ENCODE measurements at regions not wholly inside any gene's neighbourhood (a gene's known extent, or its start where the extent isn't known, plus 50 kb on each side); places are given as distances from the start of the nearest gene placed in this dataset.

DNA sequence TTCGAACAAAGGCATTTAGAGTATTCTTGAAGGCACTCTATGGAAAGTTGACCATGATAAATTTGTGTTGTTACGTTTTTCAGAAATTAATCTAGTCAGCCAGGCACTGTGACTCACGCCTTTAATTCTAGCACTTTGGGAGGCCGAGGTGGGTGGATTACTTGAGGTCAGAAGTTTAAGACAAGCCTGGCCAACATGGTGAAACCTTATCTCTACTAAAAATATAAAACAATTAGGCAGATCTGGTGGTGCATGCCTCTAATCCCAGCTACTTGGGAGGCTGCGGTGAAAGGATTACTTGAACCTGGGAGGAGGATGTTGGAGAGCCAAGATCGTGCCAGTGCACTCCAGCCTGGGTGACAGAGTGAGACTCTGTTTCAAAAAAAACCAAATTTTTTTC is 130.6 kb upstream of the BRINP3 start:
- TF ChIP-seq POLR2AphosphoS5 (IDR thresholded peaks at IDR 0.05; ENCODE audit: low read depth, low read length), result no peak
- TF ChIP-seq, protein P1, sequence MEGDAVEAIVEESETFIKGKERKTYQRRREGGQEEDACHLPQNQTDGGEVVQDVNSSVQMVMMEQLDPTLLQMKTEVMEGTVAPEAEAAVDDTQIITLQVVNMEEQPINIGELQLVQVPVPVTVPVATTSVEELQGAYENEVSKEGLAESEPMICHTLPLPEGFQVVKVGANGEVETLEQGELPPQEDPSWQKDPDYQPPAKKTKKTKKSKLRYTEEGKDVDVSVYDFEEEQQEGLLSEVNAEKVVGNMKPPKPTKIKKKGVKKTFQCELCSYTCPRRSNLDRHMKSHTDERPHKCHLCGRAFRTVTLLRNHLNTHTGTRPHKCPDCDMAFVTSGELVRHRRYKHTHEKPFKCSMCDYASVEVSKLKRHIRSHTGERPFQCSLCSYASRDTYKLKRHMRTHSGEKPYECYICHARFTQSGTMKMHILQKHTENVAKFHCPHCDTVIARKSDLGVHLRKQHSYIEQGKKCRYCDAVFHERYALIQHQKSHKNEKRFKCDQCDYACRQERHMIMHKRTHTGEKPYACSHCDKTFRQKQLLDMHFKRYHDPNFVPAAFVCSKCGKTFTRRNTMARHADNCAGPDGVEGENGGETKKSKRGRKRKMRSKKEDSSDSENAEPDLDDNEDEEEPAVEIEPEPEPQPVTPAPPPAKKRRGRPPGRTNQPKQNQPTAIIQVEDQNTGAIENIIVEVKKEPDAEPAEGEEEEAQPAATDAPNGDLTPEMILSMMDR (IDR thresholded peaks at IDR 0.05), result no peak
- TF ChIP-seq, protein P2, sequence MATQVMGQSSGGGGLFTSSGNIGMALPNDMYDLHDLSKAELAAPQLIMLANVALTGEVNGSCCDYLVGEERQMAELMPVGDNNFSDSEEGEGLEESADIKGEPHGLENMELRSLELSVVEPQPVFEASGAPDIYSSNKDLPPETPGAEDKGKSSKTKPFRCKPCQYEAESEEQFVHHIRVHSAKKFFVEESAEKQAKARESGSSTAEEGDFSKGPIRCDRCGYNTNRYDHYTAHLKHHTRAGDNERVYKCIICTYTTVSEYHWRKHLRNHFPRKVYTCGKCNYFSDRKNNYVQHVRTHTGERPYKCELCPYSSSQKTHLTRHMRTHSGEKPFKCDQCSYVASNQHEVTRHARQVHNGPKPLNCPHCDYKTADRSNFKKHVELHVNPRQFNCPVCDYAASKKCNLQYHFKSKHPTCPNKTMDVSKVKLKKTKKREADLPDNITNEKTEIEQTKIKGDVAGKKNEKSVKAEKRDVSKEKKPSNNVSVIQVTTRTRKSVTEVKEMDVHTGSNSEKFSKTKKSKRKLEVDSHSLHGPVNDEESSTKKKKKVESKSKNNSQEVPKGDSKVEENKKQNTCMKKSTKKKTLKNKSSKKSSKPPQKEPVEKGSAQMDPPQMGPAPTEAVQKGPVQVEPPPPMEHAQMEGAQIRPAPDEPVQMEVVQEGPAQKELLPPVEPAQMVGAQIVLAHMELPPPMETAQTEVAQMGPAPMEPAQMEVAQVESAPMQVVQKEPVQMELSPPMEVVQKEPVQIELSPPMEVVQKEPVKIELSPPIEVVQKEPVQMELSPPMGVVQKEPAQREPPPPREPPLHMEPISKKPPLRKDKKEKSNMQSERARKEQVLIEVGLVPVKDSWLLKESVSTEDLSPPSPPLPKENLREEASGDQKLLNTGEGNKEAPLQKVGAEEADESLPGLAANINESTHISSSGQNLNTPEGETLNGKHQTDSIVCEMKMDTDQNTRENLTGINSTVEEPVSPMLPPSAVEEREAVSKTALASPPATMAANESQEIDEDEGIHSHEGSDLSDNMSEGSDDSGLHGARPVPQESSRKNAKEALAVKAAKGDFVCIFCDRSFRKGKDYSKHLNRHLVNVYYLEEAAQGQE (IDR thresholded peaks at IDR 0.05; ENCODE audit: insufficient read depth in 1 of 2, low read depth in 2 of 2, low read length in 1 of 2), result no peak
